ENCODE measurements at regions not wholly inside any gene's neighbourhood (a gene's known extent, or its start where the extent isn't known, plus 50 kb on each side); places are given as distances from the start of the nearest gene placed in this dataset.

GRCh38 chr6:168157272-168158212, 78.5 kb upstream of the FRMD1 start:
- no peaks in the 10 kb centered on the region for H3K27me3 ChIP-seq (ENCODE audit: control insufficient read depth, insufficient read depth, low read length)
- ChIA-PET CTCF (no interaction called here), POLR2A (no interaction called here)
- H3K4me3 ChIP-seq (ENCODE audit: low read depth, low read length) = peak overlapping the region; percentile 25
- TF ChIP-seq CTCF (IDR thresholded peaks at IDR 0.05; ENCODE audit: low read depth, low read length) = no peak
- no peak overlapping the region for H3K27ac ChIP-seq (ENCODE audit: low read depth, low read length)
- H3K9me3 ChIP-seq (ENCODE audit: control insufficient read depth, insufficient read depth, low read length) = peaks cover 16% of the 10 kb centered on the region
- DNase-seq (ENCODE audit: low read depth, low spot score) = peak; percentile 15

- no peaks in the 10 kb centered on the region for H3K27me3 ChIP-seq (ENCODE audit: control insufficient read depth, insufficient read depth, low read length)
- no peak overlapping the region for H3K4me3 ChIP-seq (ENCODE audit: low read depth, low read length)
- ChIA-PET POLR2A (no interaction called here), CTCF (no interaction called here)
- TF ChIP-seq CTCF (IDR thresholded peaks at IDR 0.05; ENCODE audit: low read depth, low read length) = no peak
- peaks cover 17% of the 10 kb centered on the region for H3K9me3 ChIP-seq (ENCODE audit: control insufficient read depth, insufficient read depth, low read length)
- DNase-seq (ENCODE audit: low read depth, low spot score) = no peak
- H3K27ac ChIP-seq (ENCODE audit: low read depth, low read length) = no peak overlapping the region
Measured at GRCh38 chr6:168156742-168157265, 77.8 kb upstream of the FRMD1 start.

GRCh38 chr6:168155821-168156741, 77.1 kb upstream of the FRMD1 start:
- DNase-seq (ENCODE audit: low read depth, low spot score) = no peak
- no peak overlapping the region for H3K27ac ChIP-seq (ENCODE audit: low read depth, low read length)
- no peaks in the 10 kb centered on the region for H3K27me3 ChIP-seq (ENCODE audit: control insufficient read depth, insufficient read depth, low read length)
- no peak for TF ChIP-seq CTCF (IDR thresholded peaks at IDR 0.05; ENCODE audit: low read depth, low read length)
- H3K9me3 ChIP-seq (ENCODE audit: control insufficient read depth, insufficient read depth, low read length) = peaks cover 11% of the 10 kb centered on the region
- ChIA-PET CTCF (no interaction called here), POLR2A (no interaction called here)
- H3K4me3 ChIP-seq (ENCODE audit: low read depth, low read length) = no peak overlapping the region

- no peak for DNase-seq (ENCODE audit: low read depth, low spot score)
- ChIA-PET CTCF (no interaction called here), POLR2A (no interaction called here)
Measured at GRCh38 chr6:168155193-168155592, 76.2 kb upstream of the FRMD1 start.

More at GRCh38 chr6:168155193-168155592, 76.2 kb upstream of the FRMD1 start:
- no peak overlapping the region for H3K4me3 ChIP-seq (ENCODE audit: low read depth, low read length)
- H3K27ac ChIP-seq (ENCODE audit: low read depth, low read length) = no peak overlapping the region
- no peak for TF ChIP-seq CTCF (IDR thresholded peaks at IDR 0.05; ENCODE audit: low read depth, low read length)
- peaks cover 11% of the 10 kb centered on the region for H3K9me3 ChIP-seq (ENCODE audit: control insufficient read depth, insufficient read depth, low read length)
- H3K27me3 ChIP-seq (ENCODE audit: control insufficient read depth, insufficient read depth, low read length) = no peaks in the 10 kb centered on the region
